ENCODE measurements at regions not wholly inside any gene's neighbourhood (a gene's known extent, or its start where the extent isn't known, plus 50 kb on each side); places are given as distances from the start of the nearest gene placed in this dataset.

DNA sequence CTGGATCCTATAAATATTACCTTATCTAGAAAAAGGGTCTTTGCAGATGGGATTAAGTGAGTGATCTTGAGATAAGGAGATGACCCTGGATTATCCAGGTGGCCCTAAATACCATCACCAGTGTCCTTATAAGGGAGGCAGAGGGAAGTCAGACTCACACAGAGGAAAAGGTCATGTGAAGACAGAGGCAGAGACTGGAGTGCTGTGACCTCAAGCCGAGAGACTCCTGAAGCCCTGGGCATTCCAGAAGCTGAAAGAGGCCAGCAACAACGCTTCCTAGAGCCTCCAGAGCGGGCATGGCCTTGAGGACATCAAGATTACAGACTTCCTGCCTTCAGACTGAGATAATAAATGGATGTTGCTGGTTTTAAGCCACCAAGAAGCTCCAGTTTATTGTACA lies 118.8 kb downstream of the ATPSCKMT start:
- TF ChIP-seq ZNF180 (CRISPR knock-in tag; IDR thresholded peaks at IDR 0.05; ENCODE audit: borderline replicate concordance, low read depth) = no peak
- no peak for TF ChIP-seq GTF3A (CRISPR knock-in tag; conservative IDR thresholded peaks at IDR 0.05)
- TF ChIP-seq ZNF713 (CRISPR knock-in tag; IDR thresholded peaks at IDR 0.05) = no peak
- TF ChIP-seq ZNF781 (CRISPR knock-in tag; IDR thresholded peaks at IDR 0.05; ENCODE audit: borderline replicate concordance, not compliant biosample characterization) = no peak
- no peak for TF ChIP-seq SALL2 (CRISPR knock-in tag; IDR thresholded peaks at IDR 0.05)
- TF ChIP-seq, protein P1, sequence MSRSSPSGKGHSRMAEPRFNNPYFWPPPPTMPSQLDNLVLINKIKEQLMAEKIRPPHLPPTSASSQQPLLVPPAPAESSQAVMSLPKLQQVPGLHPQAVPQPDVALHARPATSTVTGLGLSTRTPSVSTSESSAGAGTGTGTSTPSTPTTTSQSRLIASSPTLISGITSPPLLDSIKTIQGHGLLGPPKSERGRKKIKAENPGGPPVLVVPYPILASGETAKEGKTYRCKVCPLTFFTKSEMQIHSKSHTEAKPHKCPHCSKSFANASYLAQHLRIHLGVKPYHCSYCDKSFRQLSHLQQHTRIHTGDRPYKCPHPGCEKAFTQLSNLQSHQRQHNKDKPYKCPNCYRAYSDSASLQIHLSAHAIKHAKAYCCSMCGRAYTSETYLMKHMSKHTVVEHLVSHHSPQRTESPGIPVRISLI (CRISPR knock-in tag; IDR thresholded peaks at IDR 0.05; ENCODE audit: borderline replicate concordance) = no peak
- no peak for TF ChIP-seq SKI (IDR thresholded peaks at IDR 0.05; ENCODE audit: partially characterized antibody)
- no peak for TF ChIP-seq ZBTB7A (CRISPR knock-in tag; IDR thresholded peaks at IDR 0.05)
- TF ChIP-seq ZNF615 (CRISPR knock-in tag; IDR thresholded peaks at IDR 0.05; ENCODE audit: borderline replicate concordance) = no peak
- no peak for DNase-seq (ENCODE audit: low spot score)
- CTCF ChIA-PET (ENCODE audit: low intra/inter-chr PET ratio, low total read pairs) = no interaction called here

More for the DNA sequence above, 118.8 kb downstream of the ATPSCKMT start:
- Histone ChIP-seq H3K27me3 (ENCODE audit: control insufficient read depth in 1 of 2, insufficient read depth in 2 of 2, low read length in 2 of 2) (no peaks in the 10 kb centered on the region), H3K79me2 (ENCODE audit: insufficient read depth, low read length) (no peaks in the 10 kb centered on the region), H3K9me3 (ENCODE audit: low read length) (no peaks in the 10 kb centered on the region), H3K36me3 (replicated peaks in 1 of 2; ENCODE audit: control insufficient read depth in 1 of 2, insufficient read depth in 2 of 2, low read length in 2 of 2) (no peaks in the 10 kb centered on the region), H3K4me1 (ENCODE audit: insufficient read depth, low read length) (no peaks in the 10 kb centered on the region), H3K9ac (ENCODE audit: insufficient read depth, low read depth, low read length) (no peak overlapping the region), H3K27ac (ENCODE audit: extremely low read length, insufficient read depth, low read length) (no peak overlapping the region), H4K20me1 (ENCODE audit: insufficient read depth, low read length) (no peaks in the 10 kb centered on the region), H3K4me3 (replicated peaks in 1 of 3; ENCODE audit: insufficient read depth in 1 of 3, low read depth in 2 of 3, low read length in 3 of 3) (no peak overlapping the region), H3K4me2 (ENCODE audit: low read depth, low read length) (no peak overlapping the region), H2AFZ (ENCODE audit: low read length) (no peak overlapping the region)
- WGBS (ENCODE audit: low lambda C conversion rate) = 0% methylated on average over 3 of the region's 3 CpGs
- intact Hi-C loops (cut with micrococcal nuclease; ENCODE audit: unreplicated experiment) (loop anchor here (2.0 kb wide), 1 partner anchor 74 kb away; no protein-coding TSS in a partner anchor), in situ Hi-C loops (cut with HindIII; ENCODE audit: extremely low pct_ligation_motif_present, low pct_unique_long_range_greater_than_20kb) (no loop called here)
- no peak for FAIRE-seq
- BruUV-seq (replicated peaks) = no TSS peak
- no peak for ATAC-seq
- POLR2A ChIA-PET = no interaction called here
